GM13976 (cell line): ENCODE measurements at regions not wholly inside any gene's neighbourhood (a gene's known extent, or its start where the extent isn't known, plus 50 kb on each side); places are given as distances from the start of the nearest gene placed in this dataset.
"Not testable (repeated sequence)": the region's sequence is repeated elsewhere in the genome, so short reads cannot be mapped to it uniquely, and the experiment has no call there.

Source experiments
- DNase-seq: peaks from one replicate; pipeline ENCODE4 v3.0.0; 2012; ENCODE audit warnings: low spot score
- in situ Hi-C: fragments of 300-500 bp; cut with MboI; formaldehyde crosslinking; loops from one replicate; pipeline ENCODE4 v1.12.0; 2022; ENCODE audit warnings: low sequenced_read_pairs, mixed read lengths, inconsistent platforms; ENCODE audit not compliant: unreplicated experiment
- TF ChIP-seq, protein P1 (sequence below): IDR thresholded peaks from 2 replicates; pipeline ENCODE4 v1.5.1; 2012; ENCODE audit warnings: borderline replicate concordance, mild to moderate bottlenecking; ENCODE audit not compliant: insufficient read depth; ENCODE audit errors: extremely low read depth, missing control alignments, control extremely low read depth

DNA sequence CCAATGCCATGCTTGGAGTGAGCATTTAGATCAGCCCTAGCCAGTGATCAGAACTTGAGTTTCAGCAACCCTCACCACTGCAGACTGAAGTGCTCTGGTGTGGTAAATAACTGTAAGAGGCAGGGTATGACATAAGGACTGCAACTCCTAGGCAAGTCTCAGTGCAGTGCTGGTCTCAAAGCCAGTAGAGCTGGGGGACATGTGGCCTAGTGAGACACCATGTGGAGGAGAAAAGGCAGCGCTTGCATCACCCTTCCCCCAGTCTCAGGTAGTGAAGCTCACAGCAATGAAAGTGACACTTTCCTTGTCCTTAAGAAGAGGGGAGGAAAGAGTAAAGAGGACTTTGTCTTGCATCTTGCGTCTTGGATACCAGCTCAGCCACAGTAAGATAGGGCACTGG, 386.8 kb upstream of the POT1 start:
- DNase-seq: no peak
- in situ Hi-C loops: no loop called here
- TF ChIP-seq, protein P1, sequence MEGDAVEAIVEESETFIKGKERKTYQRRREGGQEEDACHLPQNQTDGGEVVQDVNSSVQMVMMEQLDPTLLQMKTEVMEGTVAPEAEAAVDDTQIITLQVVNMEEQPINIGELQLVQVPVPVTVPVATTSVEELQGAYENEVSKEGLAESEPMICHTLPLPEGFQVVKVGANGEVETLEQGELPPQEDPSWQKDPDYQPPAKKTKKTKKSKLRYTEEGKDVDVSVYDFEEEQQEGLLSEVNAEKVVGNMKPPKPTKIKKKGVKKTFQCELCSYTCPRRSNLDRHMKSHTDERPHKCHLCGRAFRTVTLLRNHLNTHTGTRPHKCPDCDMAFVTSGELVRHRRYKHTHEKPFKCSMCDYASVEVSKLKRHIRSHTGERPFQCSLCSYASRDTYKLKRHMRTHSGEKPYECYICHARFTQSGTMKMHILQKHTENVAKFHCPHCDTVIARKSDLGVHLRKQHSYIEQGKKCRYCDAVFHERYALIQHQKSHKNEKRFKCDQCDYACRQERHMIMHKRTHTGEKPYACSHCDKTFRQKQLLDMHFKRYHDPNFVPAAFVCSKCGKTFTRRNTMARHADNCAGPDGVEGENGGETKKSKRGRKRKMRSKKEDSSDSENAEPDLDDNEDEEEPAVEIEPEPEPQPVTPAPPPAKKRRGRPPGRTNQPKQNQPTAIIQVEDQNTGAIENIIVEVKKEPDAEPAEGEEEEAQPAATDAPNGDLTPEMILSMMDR: no peak

DNA sequence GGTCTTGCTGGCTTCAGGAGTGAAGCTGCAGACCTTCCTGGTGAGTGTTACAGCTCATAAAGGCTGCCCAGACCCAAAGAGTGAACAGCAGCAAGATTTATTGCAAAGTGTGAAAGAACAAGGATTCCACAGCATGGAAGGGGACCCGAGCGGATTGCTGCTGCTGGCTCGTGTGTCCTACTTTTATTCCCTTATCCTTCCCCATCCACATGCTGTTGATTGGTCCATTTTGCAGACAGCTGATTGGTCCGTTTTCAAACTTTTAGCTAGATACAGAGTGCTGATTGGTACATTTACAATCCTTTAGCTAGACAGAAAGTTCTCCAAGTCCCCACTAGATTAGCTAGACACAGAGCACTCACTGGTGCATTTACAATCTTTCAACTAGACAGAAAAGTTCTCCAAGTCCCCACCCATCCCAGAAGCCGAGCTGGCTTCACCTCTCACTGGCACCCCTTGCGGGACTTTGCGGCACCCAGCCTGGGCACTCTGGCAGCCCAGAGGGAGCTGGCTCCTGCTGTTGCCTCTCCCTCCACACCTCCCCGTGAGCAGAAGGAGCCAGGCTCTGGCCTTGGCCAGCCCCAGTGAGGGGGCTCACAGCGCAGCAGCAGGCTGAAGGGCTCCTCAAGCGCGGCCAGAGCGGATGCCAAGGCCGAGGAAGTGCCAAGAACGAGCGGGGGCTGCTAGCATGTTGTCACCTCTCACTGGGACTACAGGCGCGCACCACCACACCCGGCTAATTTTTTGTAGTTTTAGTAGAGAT, 369.6 kb upstream of the POT1 start:
- DNase-seq: no peak
- TF ChIP-seq, protein P1: no peak
- in situ Hi-C loops: no loop called here

DNA sequence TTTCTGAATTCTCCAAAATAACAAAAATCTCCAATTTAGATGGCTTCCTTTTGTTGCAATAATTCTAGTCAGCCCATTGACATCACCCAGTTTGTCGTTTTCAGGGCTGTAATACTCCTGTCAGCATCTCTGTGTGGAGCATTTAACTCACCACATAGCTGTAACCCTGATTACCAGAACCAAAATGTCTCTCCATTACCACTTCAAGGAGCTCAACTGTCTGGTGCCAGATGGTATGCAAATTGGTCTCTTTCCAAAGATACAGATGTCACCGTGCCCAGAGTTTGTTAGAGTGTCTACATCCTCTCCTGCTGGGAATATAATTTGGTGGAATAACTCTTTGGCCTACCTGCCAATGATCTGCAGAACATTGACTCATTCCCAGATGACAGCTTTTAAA, 350.3 kb upstream of the POT1 start:
- in situ Hi-C loops: no loop called here
- DNase-seq: no peak
- TF ChIP-seq, protein P1: no peak

DNA sequence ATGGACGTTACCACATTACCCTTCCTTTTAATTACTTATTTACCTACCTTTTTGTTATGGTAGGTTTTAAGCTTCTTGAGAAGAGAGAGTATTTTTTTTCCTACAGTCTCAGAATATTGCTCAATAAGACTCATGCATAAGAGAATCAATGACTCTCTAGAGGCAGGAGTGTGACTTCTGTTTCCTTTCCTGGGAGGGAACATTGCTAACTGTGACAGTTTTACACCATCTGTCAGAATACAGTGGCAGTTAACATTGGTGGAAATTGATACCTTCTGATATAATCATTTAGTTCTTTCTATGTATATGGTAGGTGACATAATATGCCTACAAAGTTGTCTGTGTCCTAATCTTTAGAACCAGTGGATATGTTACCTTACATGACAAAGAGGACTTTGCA, 348.7 kb upstream of the POT1 start:
- TF ChIP-seq, protein P1: no peak
- no peak for DNase-seq
- in situ Hi-C loops: no loop called here

DNA sequence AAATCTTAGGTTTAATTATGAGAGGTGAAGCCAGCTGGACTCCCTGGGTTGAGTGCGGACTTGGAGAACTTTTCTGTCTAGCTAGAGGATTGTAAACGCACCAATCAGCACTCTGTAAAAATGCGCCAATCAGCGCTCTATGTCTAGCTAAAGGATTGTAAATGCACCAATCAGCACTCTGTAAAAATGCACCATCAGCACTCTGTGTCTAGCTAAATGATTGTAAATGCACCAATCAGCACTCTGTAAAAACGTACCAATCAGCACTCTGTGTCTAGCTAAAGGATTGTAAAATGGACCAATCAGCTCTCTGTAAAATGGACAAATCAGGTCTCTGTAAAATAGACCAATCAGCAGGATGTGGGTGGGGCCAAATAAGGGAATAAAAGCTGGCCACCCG, 345.1 kb upstream of the POT1 start:
- in situ Hi-C loops, DNase-seq: not testable (repeated sequence)

DNA sequence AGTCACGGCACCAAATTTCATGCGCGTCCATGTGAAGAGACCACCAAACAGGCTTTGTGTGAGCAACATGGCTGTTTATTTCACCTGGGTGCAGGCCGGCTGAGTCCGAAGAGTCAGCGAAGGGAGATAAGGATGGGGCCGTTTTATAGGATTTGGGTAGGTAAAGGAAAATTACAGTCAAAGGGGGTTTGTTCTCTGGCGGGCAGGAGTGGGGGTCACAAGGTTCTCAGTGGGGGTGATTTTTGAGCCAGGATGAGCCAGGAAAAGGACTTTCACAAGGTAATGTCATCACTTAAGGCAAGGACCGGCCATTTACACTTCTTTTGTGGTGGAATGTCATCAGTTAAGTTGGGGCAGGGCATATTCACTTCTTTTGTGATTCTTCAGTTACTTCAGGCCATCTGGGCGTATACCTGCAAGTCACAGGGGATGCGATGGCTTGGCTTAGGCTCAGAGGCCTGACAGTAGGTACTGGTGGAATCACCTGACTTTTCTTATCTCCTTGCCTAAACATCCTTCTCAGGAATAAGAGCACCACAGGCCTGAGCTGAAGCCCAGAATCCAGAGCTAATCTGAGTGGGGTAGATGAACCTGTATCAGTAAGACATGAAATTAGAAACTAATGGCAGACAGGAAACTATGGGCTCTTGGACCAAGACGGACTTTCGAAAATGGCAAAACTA, 334.7 kb upstream of the POT1 start:
- DNase-seq, in situ Hi-C loops: not testable (repeated sequence)

DNA sequence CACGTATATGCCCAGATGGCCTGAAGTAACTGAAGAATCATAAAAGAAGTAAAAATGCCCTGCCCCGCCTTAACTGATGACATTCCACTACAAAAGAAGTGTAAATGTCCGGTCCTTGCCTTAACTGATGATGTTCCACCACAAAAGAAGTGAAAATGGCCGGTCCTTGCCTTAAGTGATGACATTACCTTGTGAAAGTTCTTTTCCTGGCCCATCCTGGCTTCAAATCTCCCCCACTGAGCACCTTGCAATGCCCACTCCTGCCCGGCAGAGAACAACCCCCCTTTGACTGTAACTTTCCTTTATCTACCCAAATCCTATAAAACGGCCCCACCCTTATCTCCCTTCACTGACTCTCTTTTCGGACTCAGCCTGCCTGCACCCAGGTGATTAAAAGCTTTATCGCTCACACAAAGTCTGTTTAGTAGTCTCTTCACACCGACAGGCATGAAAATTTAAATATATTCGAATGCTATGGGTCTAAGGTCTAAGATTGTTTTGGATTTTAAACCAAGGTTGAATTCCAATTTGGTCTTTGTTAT, 329.3 kb upstream of the POT1 start:
- DNase-seq, in situ Hi-C loops: not testable (repeated sequence)

DNA sequence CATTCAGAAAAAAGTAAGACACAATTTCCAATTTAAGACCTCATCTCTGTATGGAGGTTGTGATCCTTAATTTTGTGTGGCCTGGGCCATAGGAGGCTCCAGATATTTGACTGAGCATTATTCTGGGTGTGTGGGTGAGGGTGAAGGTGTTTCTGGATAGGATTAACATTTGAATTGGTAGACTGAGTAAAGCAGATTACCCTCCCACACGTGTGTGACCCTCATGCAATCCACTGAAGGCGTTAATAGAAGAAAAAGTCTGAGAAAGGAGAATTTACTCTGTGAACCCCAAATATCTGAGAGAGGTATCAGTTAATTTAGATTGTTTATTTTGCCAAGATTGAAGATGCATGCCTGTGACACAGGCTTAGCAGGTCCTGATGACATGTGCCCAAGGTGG, 328.0 kb upstream of the POT1 start:
- no peak for DNase-seq
- TF ChIP-seq, protein P1: no peak
- in situ Hi-C loops: no loop called here
